ENCODE measurements at regions not wholly inside any gene's neighbourhood (a gene's known extent, or its start where the extent isn't known, plus 50 kb on each side); places are given as distances from the start of the nearest gene placed in this dataset.

GRCh38 chr7:116405810-116406209, 93.7 kb upstream of the CAV2 start:
- no peak overlapping the region for H2AFZ ChIP-seq (ENCODE audit: control insufficient read depth, low read length)
- no peaks in the 10 kb centered on the region for H4K20me1 ChIP-seq (ENCODE audit: control insufficient read depth, extremely low read depth, insufficient read depth, low read length)
- no peaks in the 10 kb centered on the region for H3K9me1 ChIP-seq (ENCODE audit: control insufficient read depth, extremely low read depth, insufficient read depth, low read length)
- H3K9ac ChIP-seq (ENCODE audit: control insufficient read depth, extremely low read depth, insufficient read depth, low read length) = no peak overlapping the region
- no peaks in the 10 kb centered on the region for H3K9me3 ChIP-seq (ENCODE audit: control insufficient read depth, low read depth, low read length)
- no peaks in the 10 kb centered on the region for H3K27me3 ChIP-seq (ENCODE audit: control insufficient read depth, extremely low read depth, insufficient read depth, low read length)
- DNase-seq (ENCODE audit: low read depth, low spot score) (no peak), FAIRE-seq (no peak)
- no peak for TF ChIP-seq CTCF (optimal IDR thresholded peaks at IDR 0.05 in 1 of 3, IDR thresholded peaks at IDR 0.05 in 1 of 3, conservative IDR thresholded peaks at IDR 0.05 in 1 of 3; ENCODE audit: extremely low read depth in 1 of 3, insufficient read depth in 2 of 3, low read length in 3 of 3)
- no peak for TF ChIP-seq EZH2 (IDR thresholded peaks at IDR 0.05; ENCODE audit: low read length)
- no peaks in the 10 kb centered on the region for H3K79me2 ChIP-seq (ENCODE audit: control insufficient read depth, insufficient read depth, low read length)
- dilution Hi-C loops (cut with MboI; ENCODE audit: extremely low pct_ligation_motif_present, low sequenced_read_pairs) = no loop called here
- no peak overlapping the region for H3K4me2 ChIP-seq (ENCODE audit: control insufficient read depth, extremely low read depth, insufficient read depth, low read depth, low read length)
- H3K4me3 ChIP-seq (ENCODE audit: control insufficient read depth in 2 of 3, extremely low read depth in 1 of 3, insufficient read depth in 2 of 3, low read depth in 1 of 3, low read length in 3 of 3) = no peak overlapping the region
- H3K27ac ChIP-seq (ENCODE audit: control insufficient read depth, insufficient read depth, low read length) = no peak overlapping the region
- peaks cover 6% of the 10 kb centered on the region for H3K4me1 ChIP-seq (ENCODE audit: control insufficient read depth, extremely low read depth, insufficient read depth, low read length)
- no peaks in the 10 kb centered on the region for H3K36me3 ChIP-seq (ENCODE audit: control insufficient read depth in 2 of 2, extremely low read depth in 1 of 2, insufficient read depth in 2 of 2, low read length in 2 of 2)

GRCh38 chr7:116407165-116407564, 92.4 kb upstream of the CAV2 start:
- Histone ChIP-seq H4K20me1 (ENCODE audit: control insufficient read depth, extremely low read depth, insufficient read depth, low read length) (no peaks in the 10 kb centered on the region), H3K9me3 (ENCODE audit: control insufficient read depth, low read depth, low read length) (no peaks in the 10 kb centered on the region), H3K4me2 (ENCODE audit: control insufficient read depth, extremely low read depth, insufficient read depth, low read depth, low read length) (no peak overlapping the region), H3K27me3 (ENCODE audit: control insufficient read depth, extremely low read depth, insufficient read depth, low read length) (no peaks in the 10 kb centered on the region), H3K79me2 (ENCODE audit: control insufficient read depth, insufficient read depth, low read length) (no peaks in the 10 kb centered on the region), H3K9ac (ENCODE audit: control insufficient read depth, extremely low read depth, insufficient read depth, low read length) (no peak overlapping the region), H3K36me3 (ENCODE audit: control insufficient read depth in 2 of 2, extremely low read depth in 1 of 2, insufficient read depth in 2 of 2, low read length in 2 of 2) (no peaks in the 10 kb centered on the region), H3K9me1 (ENCODE audit: control insufficient read depth, extremely low read depth, insufficient read depth, low read length) (no peaks in the 10 kb centered on the region), H2AFZ (ENCODE audit: control insufficient read depth, low read length) (no peak overlapping the region), H3K27ac (ENCODE audit: control insufficient read depth, insufficient read depth, low read length) (no peak overlapping the region), H3K4me1 (ENCODE audit: control insufficient read depth, extremely low read depth, insufficient read depth, low read length) (no peaks in the 10 kb centered on the region), H3K4me3 (ENCODE audit: control insufficient read depth in 2 of 3, extremely low read depth in 1 of 3, insufficient read depth in 2 of 3, low read depth in 1 of 3, low read length in 3 of 3) (no peak overlapping the region)
- DNase-seq (ENCODE audit: low read depth, low spot score) (no peak), FAIRE-seq (no peak)
- dilution Hi-C loops (cut with MboI; ENCODE audit: extremely low pct_ligation_motif_present, low sequenced_read_pairs) = no loop called here
- TF ChIP-seq CTCF (optimal IDR thresholded peaks at IDR 0.05 in 1 of 3, IDR thresholded peaks at IDR 0.05 in 1 of 3, conservative IDR thresholded peaks at IDR 0.05 in 1 of 3; ENCODE audit: extremely low read depth in 1 of 3, insufficient read depth in 2 of 3, low read length in 3 of 3) = no peak
- no peak for TF ChIP-seq EZH2 (IDR thresholded peaks at IDR 0.05; ENCODE audit: low read length)
